ENCODE measurements at regions not wholly inside any gene's neighbourhood (a gene's known extent, or its start where the extent isn't known, plus 50 kb on each side); places are given as distances from the start of the nearest gene placed in this dataset.

DNA sequence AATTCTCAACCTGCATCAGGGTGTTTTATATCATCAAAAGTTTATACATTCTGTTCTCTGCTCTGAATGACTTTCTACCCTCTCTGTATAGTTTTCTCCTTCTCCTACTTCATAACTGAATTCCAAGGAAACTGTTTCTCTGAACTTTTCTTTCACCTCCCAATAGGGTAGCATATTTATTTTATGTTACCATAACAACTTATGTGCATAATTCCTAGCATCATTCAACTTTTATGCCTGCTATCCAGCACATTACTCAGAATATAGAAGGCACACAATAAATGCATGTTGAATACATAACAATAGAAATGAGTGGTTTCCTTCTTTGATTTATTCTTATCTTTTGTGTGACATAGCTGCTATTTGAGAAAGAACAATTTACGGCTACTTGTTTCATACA is 2385.0 kb downstream of the PCDH9 start:
- Histone ChIP-seq H3K27me3 (ENCODE audit: low read length) (no peaks in the 10 kb centered on the region), H3K36me3 (ENCODE audit: low read length) (no peaks in the 10 kb centered on the region), H3K9ac (ENCODE audit: low read length) (no peak overlapping the region), H3K79me2 (ENCODE audit: insufficient read depth, low read length) (no peaks in the 10 kb centered on the region), H3K9me2 (replicated peaks; ENCODE audit: insufficient read depth, low read length) (no peaks in the 10 kb centered on the region), H4K20me1 (ENCODE audit: low read depth, low read length) (no peaks in the 10 kb centered on the region), H3K27ac (ENCODE audit: low read depth, low read length) (no peak overlapping the region), H3K9me3 (ENCODE audit: insufficient read depth, low read length) (no peaks in the 10 kb centered on the region), H3K4me2 (ENCODE audit: low read depth, low read length, poor library complexity, severe bottlenecking) (no peak overlapping the region), H3F3A (ENCODE audit: insufficient read depth) (no peaks in the 10 kb centered on the region), H3K4me3 (ENCODE audit: insufficient read depth, low read length, poor library complexity, severe bottlenecking) (no peak overlapping the region), H2AFZ (ENCODE audit: low read depth, low read length, severe bottlenecking) (no peak overlapping the region)
- TF ChIP-seq, protein P1, sequence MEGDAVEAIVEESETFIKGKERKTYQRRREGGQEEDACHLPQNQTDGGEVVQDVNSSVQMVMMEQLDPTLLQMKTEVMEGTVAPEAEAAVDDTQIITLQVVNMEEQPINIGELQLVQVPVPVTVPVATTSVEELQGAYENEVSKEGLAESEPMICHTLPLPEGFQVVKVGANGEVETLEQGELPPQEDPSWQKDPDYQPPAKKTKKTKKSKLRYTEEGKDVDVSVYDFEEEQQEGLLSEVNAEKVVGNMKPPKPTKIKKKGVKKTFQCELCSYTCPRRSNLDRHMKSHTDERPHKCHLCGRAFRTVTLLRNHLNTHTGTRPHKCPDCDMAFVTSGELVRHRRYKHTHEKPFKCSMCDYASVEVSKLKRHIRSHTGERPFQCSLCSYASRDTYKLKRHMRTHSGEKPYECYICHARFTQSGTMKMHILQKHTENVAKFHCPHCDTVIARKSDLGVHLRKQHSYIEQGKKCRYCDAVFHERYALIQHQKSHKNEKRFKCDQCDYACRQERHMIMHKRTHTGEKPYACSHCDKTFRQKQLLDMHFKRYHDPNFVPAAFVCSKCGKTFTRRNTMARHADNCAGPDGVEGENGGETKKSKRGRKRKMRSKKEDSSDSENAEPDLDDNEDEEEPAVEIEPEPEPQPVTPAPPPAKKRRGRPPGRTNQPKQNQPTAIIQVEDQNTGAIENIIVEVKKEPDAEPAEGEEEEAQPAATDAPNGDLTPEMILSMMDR (IDR thresholded peaks at IDR 0.05; ENCODE audit: insufficient read depth, low read length, poor library complexity, severe bottlenecking) = no peak
- no peak for TF ChIP-seq EZH2phosphoT487 (conservative IDR thresholded peaks at IDR 0.05; ENCODE audit: low read length)

DNA sequence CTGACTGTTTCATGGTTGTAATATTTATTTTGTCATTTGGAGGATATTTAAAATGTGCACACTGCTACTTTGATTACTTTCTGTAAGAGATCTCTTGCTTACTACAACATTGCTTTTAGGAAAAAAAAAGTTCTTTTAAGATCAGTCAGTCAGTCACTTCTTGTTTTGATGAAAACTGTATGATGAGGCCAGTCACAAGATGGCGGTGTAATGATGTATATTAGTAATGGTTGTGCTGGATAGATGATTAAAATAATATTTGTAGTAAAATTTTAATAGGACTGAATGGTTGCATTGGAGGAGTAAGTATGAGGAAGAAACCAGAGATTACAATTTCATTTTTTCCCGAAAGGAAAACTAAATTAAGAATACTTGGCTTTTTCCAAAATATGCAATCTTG is 2411.1 kb downstream of the PCDH9 start:
- Histone ChIP-seq H3K9me3 (ENCODE audit: insufficient read depth, low read length) (no peaks in the 10 kb centered on the region), H3K36me3 (ENCODE audit: low read length) (peaks cover 2% of the 10 kb centered on the region; the same call in 1 of the 2 replicates), H3K4me2 (ENCODE audit: low read depth, low read length, poor library complexity, severe bottlenecking) (no peak overlapping the region), H3K27me3 (ENCODE audit: low read length) (no peaks in the 10 kb centered on the region), H2AFZ (ENCODE audit: low read depth, low read length, severe bottlenecking) (no peak overlapping the region), H3K9me2 (replicated peaks; ENCODE audit: insufficient read depth, low read length) (no peaks in the 10 kb centered on the region), H3K9ac (ENCODE audit: low read length) (no peak overlapping the region), H4K20me1 (ENCODE audit: low read depth, low read length) (no peaks in the 10 kb centered on the region), H3K27ac (ENCODE audit: low read depth, low read length) (no peak overlapping the region), H3K79me2 (ENCODE audit: insufficient read depth, low read length) (no peaks in the 10 kb centered on the region), H3F3A (ENCODE audit: insufficient read depth) (no peaks in the 10 kb centered on the region), H3K4me3 (ENCODE audit: insufficient read depth, low read length, poor library complexity, severe bottlenecking) (no peak overlapping the region)
- TF ChIP-seq, protein P1 (IDR thresholded peaks at IDR 0.05; ENCODE audit: insufficient read depth, low read length, poor library complexity, severe bottlenecking) = no peak
- no peak for TF ChIP-seq EZH2phosphoT487 (conservative IDR thresholded peaks at IDR 0.05; ENCODE audit: low read length)

DNA sequence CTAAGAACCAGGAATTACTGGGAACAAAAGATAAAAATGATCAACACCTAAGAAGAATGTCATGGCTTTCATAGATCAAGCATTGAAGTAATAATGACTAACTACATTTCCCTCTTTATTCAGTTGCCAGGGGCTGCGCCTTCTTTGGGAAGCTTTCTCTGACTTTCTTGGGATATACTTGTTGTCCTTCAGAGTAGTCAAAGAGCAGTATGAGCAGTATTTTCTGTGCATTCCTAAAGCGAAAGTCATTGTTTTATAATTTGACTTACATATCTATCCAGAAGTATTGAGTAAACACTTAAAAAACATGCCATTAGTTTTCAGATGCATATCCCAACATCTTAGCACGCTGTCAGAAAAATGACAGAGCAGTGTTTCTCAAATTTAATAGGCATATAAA is 2412.4 kb downstream of the PCDH9 start:
- Histone ChIP-seq H3K9me2 (replicated peaks; ENCODE audit: insufficient read depth, low read length) (no peaks in the 10 kb centered on the region), H3K9me3 (ENCODE audit: insufficient read depth, low read length) (no peaks in the 10 kb centered on the region), H3K27me3 (ENCODE audit: low read length) (no peaks in the 10 kb centered on the region), H4K20me1 (ENCODE audit: low read depth, low read length) (no peaks in the 10 kb centered on the region), H3K4me3 (ENCODE audit: insufficient read depth, low read length, poor library complexity, severe bottlenecking) (no peak overlapping the region), H3K79me2 (ENCODE audit: insufficient read depth, low read length) (no peaks in the 10 kb centered on the region), H2AFZ (ENCODE audit: low read depth, low read length, severe bottlenecking) (no peak overlapping the region), H3K27ac (ENCODE audit: low read depth, low read length) (no peak overlapping the region), H3K4me2 (ENCODE audit: low read depth, low read length, poor library complexity, severe bottlenecking) (no peak overlapping the region), H3F3A (ENCODE audit: insufficient read depth) (no peaks in the 10 kb centered on the region), H3K9ac (ENCODE audit: low read length) (no peak overlapping the region), H3K36me3 (ENCODE audit: low read length) (peaks cover 2% of the 10 kb centered on the region; the same call in 1 of the 2 replicates)
- TF ChIP-seq, protein P1 (IDR thresholded peaks at IDR 0.05; ENCODE audit: insufficient read depth, low read length, poor library complexity, severe bottlenecking) = no peak

Measured in SU-DHL-6 (cell line).